Uterus (tissue), 3 donors: ENCODE measurements at regions not wholly inside any gene's neighbourhood (a gene's known extent, or its start where the extent isn't known, plus 50 kb on each side); places are given as distances from the start of the nearest gene placed in this dataset.

Source experiments
- DNase-seq, 2 donors: peaks; one replicate each; pipeline ENCODE4 v3.0.0-alpha.2; 2019 to 2020
- H3K27ac ChIP-seq, 2 donors: fragments of 200-600 bp; sonication (generic); 1 replicate in 1 of 2; 2 replicates in 1 of 2; pipeline ENCODE4 v1.5.1; 2016 to 2018
- H3K27me3 ChIP-seq, 2 donors: fragments of 200-600 bp; sonication (generic); one replicate each; pipeline ENCODE4 v1.5.1; 2018 to 2019; ENCODE audit warnings: control low read depth in 1 of 2
- H3K36me3 ChIP-seq, 2 donors: fragments of 200-600 bp; sonication (generic); one replicate each; pipeline ENCODE4 v1.5.1; 2019; ENCODE audit warnings: control low read depth in 1 of 2
- H3K4me1 ChIP-seq, 2 donors: fragments of 200-600 bp; sonication (generic); one replicate each; pipeline ENCODE4 v1.5.1; 2018 to 2019; ENCODE audit warnings: control low read depth in 1 of 2
- H3K4me3 ChIP-seq, 2 donors: fragments of 200-600 bp; sonication (generic); 1 replicate in 1 of 2; 2 replicates in 1 of 2; pipeline ENCODE4 v1.5.1; 2018 to 2019; ENCODE audit warnings: mild to moderate bottlenecking in 1 of 2
- H3K9me3 ChIP-seq, 2 donors: fragments of 200-600 bp; sonication (generic); one replicate each; pipeline ENCODE4 v1.5.1; 2019; ENCODE audit warnings: control low read depth in 1 of 2
- CTCF ChIP-seq, 4 experiments: fragments of 200-600 bp in 2 of 4; fragments of 450-650 bp in 2 of 4; sonication (generic) in 2 of 4; IDR thresholded peaks; one replicate each; pipeline ENCODE4 v1.5.1; 2016 to 2019; ENCODE audit warnings: antibody characterized with exemption in 4 of 4, mild to moderate bottlenecking in 2 of 4, moderate library complexity in 1 of 4
- POLR2A ChIP-seq, 2 donors: fragments of 450-650 bp; IDR thresholded peaks; one replicate each; pipeline ENCODE4 v1.6.1; 2016; ENCODE audit warnings: antibody characterized with exemption in 2 of 2, mild to moderate bottlenecking in 1 of 2, moderate library complexity in 1 of 2
- intact Hi-C: fragments of 100-400 bp; cut with DNase I; formaldehyde crosslinking; loops from one replicate; pipeline ENCODE4 v1.15.1; 2023; ENCODE audit warnings: low total_unique reads
- donor health status: DM: yes; HTN: yes; CAD: no.

DNA sequence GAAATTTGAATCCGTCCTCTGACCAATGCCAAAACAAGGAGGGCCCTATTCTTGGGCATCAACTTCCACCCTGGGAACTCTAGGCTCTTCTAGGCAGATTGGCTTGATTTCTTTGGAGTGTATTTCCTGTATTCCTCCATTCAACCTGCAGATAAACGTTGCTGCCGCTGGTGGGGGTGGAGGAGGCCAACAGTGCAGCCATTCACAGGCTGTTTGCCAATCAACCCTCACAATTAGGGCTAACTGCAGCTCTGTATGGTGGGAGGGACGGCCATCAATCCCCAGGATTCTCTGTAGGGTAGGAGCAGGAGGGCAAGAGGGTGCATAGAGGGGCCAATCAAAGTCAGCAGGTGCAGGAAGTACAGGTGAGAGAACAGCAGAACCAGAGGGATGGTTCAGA lies 273.1 kb upstream of the PROX1 start:
- TF ChIP-seq POLR2A (IDR thresholded peaks at IDR 0.05) (no peak), CTCF (IDR thresholded peaks at IDR 0.05) (no peak)
- Histone ChIP-seq H3K4me3 (no peak overlapping the region), H3K36me3 (no peaks in the 10 kb centered on the region), H3K27me3 (no peaks in the 10 kb centered on the region), H3K27ac (no peak overlapping the region), H3K9me3 (no peaks in the 10 kb centered on the region), H3K4me1 (no peaks in the 10 kb centered on the region)
- DNase-seq, result no peak
- intact Hi-C loops, result no loop called here

DNA sequence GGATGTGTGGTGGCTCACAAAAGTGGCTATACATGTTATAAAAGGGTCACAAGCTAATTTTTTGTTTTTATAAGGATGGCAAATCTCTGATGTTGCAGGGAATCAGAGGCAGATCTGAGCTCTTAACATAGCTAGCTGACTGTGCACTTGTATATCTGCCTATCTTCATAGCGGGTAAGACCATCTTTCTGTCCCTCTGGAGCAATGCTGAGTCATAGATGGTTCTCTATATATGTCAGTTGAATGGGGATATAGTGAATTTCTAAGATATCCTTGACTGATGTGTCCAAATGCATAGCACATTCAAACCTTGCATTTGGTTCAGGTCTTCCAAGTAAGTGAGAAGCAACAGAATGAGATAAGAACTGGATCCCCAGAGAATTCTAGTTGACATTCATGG lies 272.6 kb upstream of the PROX1 start:
- no peaks in the 10 kb centered on the region for H3K4me1 ChIP-seq
- H3K27ac ChIP-seq, result no peak overlapping the region
- no peak overlapping the region for H3K4me3 ChIP-seq
- no peak for DNase-seq
- no peaks in the 10 kb centered on the region for H3K36me3 ChIP-seq
- intact Hi-C loops, result no loop called here
- no peaks in the 10 kb centered on the region for H3K27me3 ChIP-seq
- no peaks in the 10 kb centered on the region for H3K9me3 ChIP-seq
- TF ChIP-seq POLR2A (IDR thresholded peaks at IDR 0.05), result no peak

GRCh38 chr1:213719462-213719861 lies 268.3 kb upstream of the PROX1 start:
- H3K4me3 ChIP-seq, result no peak overlapping the region
- H3K27ac ChIP-seq, result no peak overlapping the region
- no peak for DNase-seq
- no peaks in the 10 kb centered on the region for H3K9me3 ChIP-seq
- H3K4me1 ChIP-seq, result no peaks in the 10 kb centered on the region
- TF ChIP-seq POLR2A (IDR thresholded peaks at IDR 0.05) (no peak), CTCF (IDR thresholded peaks at IDR 0.05) (no peak)
- no peaks in the 10 kb centered on the region for H3K36me3 ChIP-seq
- intact Hi-C loops, result no loop called here
- H3K27me3 ChIP-seq, result no peaks in the 10 kb centered on the region

- Histone ChIP-seq H3K4me3 (no peak overlapping the region), H3K27ac (no peak overlapping the region), H3K27me3 (no peaks in the 10 kb centered on the region), H3K9me3 (no peaks in the 10 kb centered on the region), H3K4me1 (no peaks in the 10 kb centered on the region), H3K36me3 (no peaks in the 10 kb centered on the region)
- DNase-seq, result no peak
- intact Hi-C loops, result no loop called here
- TF ChIP-seq POLR2A (IDR thresholded peaks at IDR 0.05) (no peak), CTCF (IDR thresholded peaks at IDR 0.05) (no peak)
Measured at GRCh38 chr1:213720032-213720431, 267.7 kb upstream of the PROX1 start.

DNA sequence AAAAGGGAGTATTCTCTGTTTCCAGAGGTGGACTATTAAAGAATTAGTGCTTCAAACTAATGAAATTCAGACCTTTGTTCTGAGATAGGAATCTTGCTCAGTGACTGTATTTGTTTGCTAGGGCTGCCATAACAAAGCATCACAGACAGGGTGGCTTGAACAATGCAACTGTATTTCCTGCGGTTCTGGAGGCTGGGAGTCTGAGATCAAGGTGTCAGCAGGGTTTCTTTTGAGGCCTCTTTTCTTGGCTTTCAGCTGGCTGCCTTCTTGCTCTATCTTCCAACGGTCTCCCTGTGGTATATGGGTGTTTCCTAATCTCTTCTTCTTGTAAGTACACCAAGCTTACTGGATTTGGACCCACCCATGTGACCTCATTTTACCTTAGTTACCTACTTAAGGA lies 264.6 kb upstream of the PROX1 start:
- no peak overlapping the region for H3K4me3 ChIP-seq
- no peak for DNase-seq
- no peaks in the 10 kb centered on the region for H3K27me3 ChIP-seq
- no peaks in the 10 kb centered on the region for H3K36me3 ChIP-seq
- no peaks in the 10 kb centered on the region for H3K9me3 ChIP-seq
- H3K4me1 ChIP-seq, result no peaks in the 10 kb centered on the region
- H3K27ac ChIP-seq, result no peak overlapping the region
- intact Hi-C loops, result no loop called here
- no peak for TF ChIP-seq POLR2A (IDR thresholded peaks at IDR 0.05)
- TF ChIP-seq CTCF (IDR thresholded peaks at IDR 0.05), result no peak
